ENCODE measurements at regions not wholly inside any gene's neighbourhood (a gene's known extent, or its start where the extent isn't known, plus 50 kb on each side); places are given as distances from the start of the nearest gene placed in this dataset.

- TF ChIP-seq MLLT1 (IDR thresholded peaks at IDR 0.05) (no peak), NFIC (IDR thresholded peaks at IDR 0.05; ENCODE audit: low read depth, low read length) (no peak), EP300 (IDR thresholded peaks at IDR 0.05; ENCODE audit: borderline replicate concordance in 1 of 2, control insufficient read depth in 1 of 2, low read depth in 2 of 2, low read length in 2 of 2) (no peak)
- TF ChIP-seq, protein P1, sequence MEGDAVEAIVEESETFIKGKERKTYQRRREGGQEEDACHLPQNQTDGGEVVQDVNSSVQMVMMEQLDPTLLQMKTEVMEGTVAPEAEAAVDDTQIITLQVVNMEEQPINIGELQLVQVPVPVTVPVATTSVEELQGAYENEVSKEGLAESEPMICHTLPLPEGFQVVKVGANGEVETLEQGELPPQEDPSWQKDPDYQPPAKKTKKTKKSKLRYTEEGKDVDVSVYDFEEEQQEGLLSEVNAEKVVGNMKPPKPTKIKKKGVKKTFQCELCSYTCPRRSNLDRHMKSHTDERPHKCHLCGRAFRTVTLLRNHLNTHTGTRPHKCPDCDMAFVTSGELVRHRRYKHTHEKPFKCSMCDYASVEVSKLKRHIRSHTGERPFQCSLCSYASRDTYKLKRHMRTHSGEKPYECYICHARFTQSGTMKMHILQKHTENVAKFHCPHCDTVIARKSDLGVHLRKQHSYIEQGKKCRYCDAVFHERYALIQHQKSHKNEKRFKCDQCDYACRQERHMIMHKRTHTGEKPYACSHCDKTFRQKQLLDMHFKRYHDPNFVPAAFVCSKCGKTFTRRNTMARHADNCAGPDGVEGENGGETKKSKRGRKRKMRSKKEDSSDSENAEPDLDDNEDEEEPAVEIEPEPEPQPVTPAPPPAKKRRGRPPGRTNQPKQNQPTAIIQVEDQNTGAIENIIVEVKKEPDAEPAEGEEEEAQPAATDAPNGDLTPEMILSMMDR (IDR thresholded peaks at IDR 0.05 in 2 of 3, conservative IDR thresholded peaks at IDR 0.05 in 1 of 3; ENCODE audit: control insufficient read depth in 2 of 3, extremely low read depth in 1 of 3, insufficient read depth in 1 of 3, low read depth in 3 of 3, low read length in 3 of 3), result no peak
Measured at GRCh38 chr3:76908156-76908555, 131.7 kb upstream of the ROBO2 start.
